Gastrocnemius medialis (tissue), 4 donors: ENCODE measurements at regions not wholly inside any gene's neighbourhood (a gene's known extent, or its start where the extent isn't known, plus 50 kb on each side); places are given as distances from the start of the nearest gene placed in this dataset.

Source experiments
- CTCF ChIP-seq, 5 experiments: fragments of 450-650 bp in 3 of 5; fragments of 200-600 bp in 2 of 5; sonication (generic) in 2 of 5; IDR thresholded peaks in 4 of 5; conservative IDR thresholded peaks in 1 of 5; 1 replicate in 4 of 5; 2 replicates in 1 of 5; pipeline ENCODE4 v1.5.1; 2016 to 2019; ENCODE audit warnings: antibody characterized with exemption in 5 of 5, mild to moderate bottlenecking in 3 of 5, moderate library complexity in 3 of 5
- POLR2A ChIP-seq, 2 donors: fragments of 450-650 bp; IDR thresholded peaks; one replicate each; pipeline ENCODE4 v1.6.1; 2017; ENCODE audit warnings: antibody characterized with exemption in 2 of 2, mild to moderate bottlenecking in 2 of 2, moderate library complexity in 2 of 2

GRCh38 chr13:34002141-34002540 lies 184.2 kb downstream of the RFC3 start:
- TF ChIP-seq CTCF (IDR thresholded peaks at IDR 0.05 in 4 of 5, conservative IDR thresholded peaks at IDR 0.05 in 1 of 5) = no peak
- no peak for TF ChIP-seq POLR2A (IDR thresholded peaks at IDR 0.05)
